ENCODE measurements at regions not wholly inside any gene's neighbourhood (a gene's known extent, or its start where the extent isn't known, plus 50 kb on each side); places are given as distances from the start of the nearest gene placed in this dataset.

GRCh38 chrX:69298466-69299140 is 133.3 kb upstream of the PJA1 start:
- Histone ChIP-seq H3K9me3 (no peaks in the 10 kb centered on the region), H3K4me3 (no peak overlapping the region), H3K27me3 (no peaks in the 10 kb centered on the region), H3K36me3 (no peaks in the 10 kb centered on the region), H3K27ac (no peak overlapping the region), H3K4me1 (no peaks in the 10 kb centered on the region)
- intact Hi-C loops (cut with DNase I) = no loop called here
- no peak for DNase-seq (ENCODE audit: low spot score in 2 of 2)
- TF ChIP-seq CTCF (IDR thresholded peaks at IDR 0.05) = no peak

DNA sequence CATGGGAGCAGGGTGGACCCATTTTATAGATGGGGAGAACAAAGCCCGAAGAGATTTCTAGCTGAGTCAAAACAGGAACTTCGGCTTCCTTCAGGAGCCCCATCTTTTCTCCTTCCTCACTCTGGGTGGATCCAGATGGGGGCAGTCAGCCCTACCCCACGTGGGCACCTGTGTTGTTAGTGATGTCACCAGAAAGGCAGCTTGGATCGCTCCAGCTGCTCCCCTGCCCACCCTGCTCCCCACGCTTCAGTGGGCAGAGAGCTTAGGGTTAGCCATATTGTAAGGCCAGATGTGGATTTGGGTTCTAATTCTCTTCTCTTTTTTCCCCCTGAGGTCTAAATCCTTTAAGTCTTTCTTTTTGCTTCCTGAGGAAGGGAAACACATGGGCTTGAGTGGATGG is 132.3 kb upstream of the PJA1 start:
- TF ChIP-seq CTCF (IDR thresholded peaks at IDR 0.05) = no peak
- intact Hi-C loops (cut with DNase I) = no loop called here

GRCh38 chrX:69293776-69294601 is 128.7 kb upstream of the PJA1 start:
- Histone ChIP-seq H3K27ac (no peak overlapping the region), H3K27me3 (no peaks in the 10 kb centered on the region), H3K4me1 (no peaks in the 10 kb centered on the region), H3K9me3 (no peaks in the 10 kb centered on the region), H3K36me3 (no peaks in the 10 kb centered on the region), H3K4me3 (no peak overlapping the region)
- no peak for TF ChIP-seq CTCF (IDR thresholded peaks at IDR 0.05)
- intact Hi-C loops (cut with DNase I) = no loop called here
- no peak for DNase-seq (ENCODE audit: low spot score in 2 of 2)

More for the DNA sequence above, 132.3 kb upstream of the PJA1 start:
- no peak overlapping the region for H3K4me3 ChIP-seq
- no peaks in the 10 kb centered on the region for H3K27me3 ChIP-seq
- H3K4me1 ChIP-seq = no peaks in the 10 kb centered on the region
- DNase-seq (ENCODE audit: low spot score in 2 of 2) = no peak
- no peaks in the 10 kb centered on the region for H3K36me3 ChIP-seq
- H3K27ac ChIP-seq = no peak overlapping the region
- H3K9me3 ChIP-seq = no peaks in the 10 kb centered on the region

- H3K27ac ChIP-seq = no peak overlapping the region
- H3K4me1 ChIP-seq = peaks cover 0 to 3% of the 10 kb centered on the region in 2 donors
- TF ChIP-seq CTCF (IDR thresholded peaks at IDR 0.05) = no peak
- no peak overlapping the region for H3K4me3 ChIP-seq
- no peak for DNase-seq (ENCODE audit: low spot score in 2 of 2)
- H3K36me3 ChIP-seq = no peaks in the 10 kb centered on the region
- H3K27me3 ChIP-seq = no peaks in the 10 kb centered on the region
- intact Hi-C loops (cut with DNase I) = no loop called here
- H3K9me3 ChIP-seq = no peaks in the 10 kb centered on the region
Measured at GRCh38 chrX:69291116-69291515, 125.9 kb upstream of the PJA1 start.

DNA sequence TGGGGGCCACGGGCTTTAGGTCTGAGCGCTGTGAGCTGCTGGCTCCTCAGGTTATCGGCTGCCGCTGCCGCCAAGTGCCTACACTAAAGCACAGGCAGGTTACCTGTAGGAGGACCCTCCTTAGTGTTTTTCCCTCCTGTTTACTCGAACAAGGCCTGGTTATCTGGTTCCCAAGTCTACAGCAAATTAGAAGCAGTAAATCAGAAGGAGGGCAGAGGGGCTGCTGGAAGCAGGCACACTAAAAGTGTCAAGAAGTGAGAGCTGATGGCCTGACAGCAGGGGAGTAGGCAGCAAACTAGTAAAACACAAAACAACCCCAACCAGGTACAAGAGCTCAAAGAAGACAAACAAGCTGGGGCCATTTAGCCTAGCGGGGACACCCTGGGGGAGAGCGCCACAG is 125.0 kb upstream of the PJA1 start:
- Histone ChIP-seq H3K27me3 (no peaks in the 10 kb centered on the region), H3K27ac (no peak overlapping the region), H3K4me3 (no peak overlapping the region), H3K36me3 (no peaks in the 10 kb centered on the region), H3K9me3 (no peaks in the 10 kb centered on the region), H3K4me1 (peaks cover 0 to 3% of the 10 kb centered on the region in 2 donors)
- no peak for TF ChIP-seq CTCF (IDR thresholded peaks at IDR 0.05)
- no peak for DNase-seq (ENCODE audit: low spot score in 2 of 2)
- intact Hi-C loops (cut with DNase I) = no loop called here

All from ascending aorta (tissue), 2 donors.